NT2/D1 (cell line): ENCODE measurements at regions not wholly inside any gene's neighbourhood (a gene's known extent, or its start where the extent isn't known, plus 50 kb on each side); places are given as distances from the start of the nearest gene placed in this dataset.

Source experiments
- YY1 ChIP-seq: IDR thresholded peaks from 2 replicates; pipeline ENCODE4 v1.6.1; 2011; ENCODE audit not compliant: insufficient read length, insufficient read depth
- ZNF274 ChIP-seq: IDR thresholded peaks from 2 replicates; pipeline ENCODE4 v1.6.1; 2011; ENCODE audit warnings: mild to moderate bottlenecking, low read depth, low read length

DNA sequence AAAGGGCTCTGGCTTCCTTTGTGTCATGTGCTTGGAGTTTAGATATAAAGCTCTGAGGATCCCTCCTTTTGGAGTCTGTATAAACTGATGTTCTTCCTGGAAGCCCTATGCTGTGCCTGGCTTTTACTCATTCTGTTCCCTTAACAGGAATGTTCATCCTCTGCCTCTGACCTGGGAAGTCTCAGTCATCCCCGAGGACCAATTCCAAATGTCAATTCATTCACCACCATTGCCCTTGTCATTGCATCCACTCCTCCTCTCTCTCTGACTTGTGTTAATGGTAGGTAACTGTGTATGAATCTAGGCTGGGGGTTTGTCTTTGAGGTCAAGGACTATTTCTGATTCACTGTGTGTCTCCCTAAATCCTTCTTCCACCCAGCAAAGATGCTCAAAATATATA, 204.2 kb upstream of the CAMK1G start:
- TF ChIP-seq YY1 (no peak), ZNF274 (no peak)
